ENCODE measurements at regions not wholly inside any gene's neighbourhood (a gene's known extent, or its start where the extent isn't known, plus 50 kb on each side); places are given as distances from the start of the nearest gene placed in this dataset.

DNA sequence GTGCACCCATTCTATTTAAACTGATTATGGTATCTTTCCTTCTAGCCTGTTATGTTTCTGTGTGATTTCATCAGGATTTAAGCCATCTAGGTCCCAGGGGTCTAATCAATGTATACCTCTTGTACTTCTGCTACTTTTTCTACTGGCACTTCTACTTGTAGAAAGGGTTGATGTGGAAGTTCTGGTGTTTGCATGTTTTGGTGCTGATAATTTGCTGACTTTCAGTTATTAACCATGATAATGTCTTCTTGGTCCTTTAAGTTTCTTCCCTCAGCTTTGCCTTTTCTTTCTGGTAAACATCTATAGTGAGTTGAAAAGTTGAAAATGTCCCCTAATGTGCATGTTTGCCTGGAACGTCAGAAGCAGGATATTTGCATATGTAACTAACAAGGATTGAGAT, 390.6 kb upstream of the MAP3K7 start:
- Mint-ChIP-seq H3K4me1 (no peaks in the 10 kb centered on the region), H3K36me3 (no peaks in the 10 kb centered on the region), H3K27ac (no peak overlapping the region), H3K4me3 (no peak overlapping the region), H3K9me3 (peaks cover 0 to 4% (median 0%) of the 10 kb centered on the region in 7 donors), H3K27me3 (ENCODE audit: low read depth in 3 of 3) (peaks cover 0 to 2% (median 0%) of the 10 kb centered on the region in 3 donors)
- TF ChIP-seq, protein P1, sequence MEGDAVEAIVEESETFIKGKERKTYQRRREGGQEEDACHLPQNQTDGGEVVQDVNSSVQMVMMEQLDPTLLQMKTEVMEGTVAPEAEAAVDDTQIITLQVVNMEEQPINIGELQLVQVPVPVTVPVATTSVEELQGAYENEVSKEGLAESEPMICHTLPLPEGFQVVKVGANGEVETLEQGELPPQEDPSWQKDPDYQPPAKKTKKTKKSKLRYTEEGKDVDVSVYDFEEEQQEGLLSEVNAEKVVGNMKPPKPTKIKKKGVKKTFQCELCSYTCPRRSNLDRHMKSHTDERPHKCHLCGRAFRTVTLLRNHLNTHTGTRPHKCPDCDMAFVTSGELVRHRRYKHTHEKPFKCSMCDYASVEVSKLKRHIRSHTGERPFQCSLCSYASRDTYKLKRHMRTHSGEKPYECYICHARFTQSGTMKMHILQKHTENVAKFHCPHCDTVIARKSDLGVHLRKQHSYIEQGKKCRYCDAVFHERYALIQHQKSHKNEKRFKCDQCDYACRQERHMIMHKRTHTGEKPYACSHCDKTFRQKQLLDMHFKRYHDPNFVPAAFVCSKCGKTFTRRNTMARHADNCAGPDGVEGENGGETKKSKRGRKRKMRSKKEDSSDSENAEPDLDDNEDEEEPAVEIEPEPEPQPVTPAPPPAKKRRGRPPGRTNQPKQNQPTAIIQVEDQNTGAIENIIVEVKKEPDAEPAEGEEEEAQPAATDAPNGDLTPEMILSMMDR (IDR thresholded peaks at IDR 0.05), result no peak
- no peak overlapping the region for H3K9ac ChIP-seq (ENCODE audit: insufficient read depth, low read length, poor library complexity, severe bottlenecking)
- H2AFZ ChIP-seq (ENCODE audit: insufficient read depth, low read depth, low read length, poor library complexity, severe bottlenecking), result no peak overlapping the region
- no peak overlapping the region for H3K4me2 ChIP-seq (replicated peaks; ENCODE audit: extremely low read depth, low read length, poor library complexity, severe bottlenecking)
- no peak for DNase-seq
- no peak overlapping the region for H3K27ac ChIP-seq (ENCODE audit: low read depth in 1 of 2, low read length in 2 of 2)
- no peaks in the 10 kb centered on the region for H3K9me3 ChIP-seq (replicated peaks in 1 of 2; ENCODE audit: control insufficient read depth in 1 of 2, insufficient read depth in 1 of 2, low read length in 2 of 2)
- H3K79me2 ChIP-seq (ENCODE audit: insufficient read depth, low read length), result no peaks in the 10 kb centered on the region
- intact Hi-C loops (cut with micrococcal nuclease), result no loop called here
- no peaks in the 10 kb centered on the region for H4K20me1 ChIP-seq (ENCODE audit: insufficient read depth, low read length)
- H3K36me3 ChIP-seq (replicated peaks in 1 of 2; ENCODE audit: control insufficient read depth in 1 of 2, insufficient read depth in 2 of 2, low read length in 2 of 2), result no peaks in the 10 kb centered on the region
- no peaks in the 10 kb centered on the region for H3K4me1 ChIP-seq (ENCODE audit: control insufficient read depth in 1 of 2, insufficient read depth in 2 of 2, low read length in 2 of 2)
- no CpG with 5 or more reads among the region's 1 CpG for WGBS (ENCODE audit: insufficient coverage)
- no peak overlapping the region for H3K4me3 ChIP-seq (replicated peaks in 1 of 3; ENCODE audit: low read depth in 2 of 3, low read length in 3 of 3)
- H3K27me3 ChIP-seq (ENCODE audit: control insufficient read depth in 2 of 2, insufficient read depth in 2 of 2, low read length in 2 of 2), result no peaks in the 10 kb centered on the region

DNA sequence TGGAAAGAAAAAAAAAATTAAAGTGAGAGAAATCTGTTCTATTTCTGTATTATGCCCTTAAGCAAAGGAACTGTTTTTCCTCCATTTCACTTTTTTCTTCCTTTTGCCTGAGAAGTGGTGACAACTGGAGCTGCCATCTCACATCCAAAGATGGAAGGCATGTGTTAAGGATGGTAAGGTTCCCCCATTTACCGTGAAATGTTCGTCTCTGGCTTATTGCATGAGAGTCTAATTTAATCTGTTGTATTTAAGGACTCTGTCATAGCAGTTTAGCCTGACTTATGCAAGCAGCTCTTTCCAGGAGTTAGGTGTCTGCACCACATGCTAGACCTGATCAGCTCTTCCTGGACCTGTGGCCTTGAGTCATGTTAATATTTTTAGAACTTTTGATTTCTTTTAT, 389.5 kb upstream of the MAP3K7 start:
- Mint-ChIP-seq H3K4me3 (no peak overlapping the region), H3K4me1 (no peaks in the 10 kb centered on the region), H3K27ac (no peak overlapping the region), H3K9me3 (peaks cover 0 to 4% (median 0%) of the 10 kb centered on the region in 7 donors), H3K36me3 (no peaks in the 10 kb centered on the region), H3K27me3 (ENCODE audit: low read depth in 3 of 3) (peaks cover 0 to 2% (median 0%) of the 10 kb centered on the region in 3 donors)
- TF ChIP-seq, protein P1 (IDR thresholded peaks at IDR 0.05), result no peak
- intact Hi-C loops (cut with micrococcal nuclease), result no loop called here
- no peaks in the 10 kb centered on the region for H3K4me1 ChIP-seq (ENCODE audit: control insufficient read depth in 1 of 2, insufficient read depth in 2 of 2, low read length in 2 of 2)
- no peak for DNase-seq
- H4K20me1 ChIP-seq (ENCODE audit: insufficient read depth, low read length), result no peaks in the 10 kb centered on the region
- no peaks in the 10 kb centered on the region for H3K79me2 ChIP-seq (ENCODE audit: insufficient read depth, low read length)
- H3K27ac ChIP-seq (ENCODE audit: low read depth in 1 of 2, low read length in 2 of 2), result no peak overlapping the region
- no peak overlapping the region for H3K4me2 ChIP-seq (replicated peaks; ENCODE audit: extremely low read depth, low read length, poor library complexity, severe bottlenecking)
- no peak overlapping the region for H3K4me3 ChIP-seq (replicated peaks in 1 of 3; ENCODE audit: low read depth in 2 of 3, low read length in 3 of 3)
- H3K36me3 ChIP-seq (replicated peaks in 1 of 2; ENCODE audit: control insufficient read depth in 1 of 2, insufficient read depth in 2 of 2, low read length in 2 of 2), result no peaks in the 10 kb centered on the region
- no peaks in the 10 kb centered on the region for H3K27me3 ChIP-seq (ENCODE audit: control insufficient read depth in 2 of 2, insufficient read depth in 2 of 2, low read length in 2 of 2)
- H3K9ac ChIP-seq (ENCODE audit: insufficient read depth, low read length, poor library complexity, severe bottlenecking), result no peak overlapping the region
- WGBS (ENCODE audit: insufficient coverage), result 87% methylated on average over 2 of the region's 2 CpGs
- no peaks in the 10 kb centered on the region for H3K9me3 ChIP-seq (replicated peaks in 1 of 2; ENCODE audit: control insufficient read depth in 1 of 2, insufficient read depth in 1 of 2, low read length in 2 of 2)
- H2AFZ ChIP-seq (ENCODE audit: insufficient read depth, low read depth, low read length, poor library complexity, severe bottlenecking), result no peak overlapping the region
